NCI-H2171 (cell line): ENCODE measurements at regions not wholly inside any gene's neighbourhood (a gene's known extent, or its start where the extent isn't known, plus 50 kb on each side); places are given as distances from the start of the nearest gene placed in this dataset.

Source experiments
- DNase-seq: peaks from one replicate; lab custom pipeline; 2025; lab: John Stamatoyannopoulos, UW

DNA sequence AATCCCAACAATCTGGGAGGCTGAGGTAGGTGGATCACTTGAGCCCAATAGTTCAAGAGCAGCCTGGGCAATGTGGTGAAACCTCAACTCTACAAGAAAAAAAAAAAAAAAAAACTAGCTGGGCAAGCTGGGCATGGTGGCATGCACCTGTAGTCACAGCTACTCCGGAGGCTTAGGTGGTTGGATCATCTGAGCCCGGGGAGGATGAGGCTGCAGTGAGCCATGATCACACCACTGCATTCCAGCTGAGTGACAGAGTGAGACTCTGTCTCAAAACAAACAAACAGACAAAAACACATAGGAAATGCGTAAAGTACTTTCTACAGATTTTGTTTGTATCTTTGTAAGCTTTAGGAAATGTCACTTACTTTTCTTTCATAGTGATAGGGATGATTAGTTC lies 307.2 kb upstream of the NR3C2 start:
- DNase-seq, result no peak

- no peak for DNase-seq
These were observed 305.6 kb upstream of the NR3C2 start for GRCh38 chr4:148747721-148748268.

GRCh38 chr4:148740701-148741100 lies 298.5 kb upstream of the NR3C2 start:
- no peak for DNase-seq

DNA sequence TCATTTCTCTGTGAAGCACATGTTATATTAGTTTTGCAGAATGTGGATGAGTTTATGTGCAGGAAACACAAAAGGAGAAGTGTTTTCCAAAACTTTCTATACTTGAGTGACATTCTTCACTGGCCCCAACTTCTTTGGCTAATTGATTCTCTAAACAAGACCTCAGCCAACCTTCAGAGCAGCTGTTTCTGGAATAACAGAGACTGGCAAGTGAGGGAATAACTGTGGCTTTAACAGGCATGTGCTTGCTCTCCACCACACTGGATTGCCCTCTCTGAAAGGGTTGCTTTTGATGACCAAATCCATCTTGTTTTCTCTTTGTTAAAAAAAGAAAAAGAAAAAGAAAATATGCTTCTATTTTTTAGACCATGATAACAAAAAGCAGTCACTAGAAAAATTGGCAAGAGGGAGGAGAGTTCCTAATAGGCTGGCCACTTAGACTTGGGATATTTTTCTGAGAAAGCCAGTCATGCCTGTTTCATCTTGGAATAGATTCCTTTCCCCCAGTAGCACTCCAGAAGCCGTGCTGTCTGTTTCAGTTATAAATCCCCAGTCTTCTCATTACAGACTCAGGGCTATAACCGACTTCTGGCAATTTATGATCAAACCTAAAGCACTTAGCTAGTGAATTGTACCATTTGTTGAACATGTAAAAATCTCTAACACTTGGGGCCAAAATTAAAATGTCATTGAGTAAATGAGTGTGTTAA lies 295.0 kb upstream of the NR3C2 start:
- DNase-seq, result no peak

GRCh38 chr4:148735432-148736155 lies 293.4 kb upstream of the NR3C2 start:
- no peak for DNase-seq

DNA sequence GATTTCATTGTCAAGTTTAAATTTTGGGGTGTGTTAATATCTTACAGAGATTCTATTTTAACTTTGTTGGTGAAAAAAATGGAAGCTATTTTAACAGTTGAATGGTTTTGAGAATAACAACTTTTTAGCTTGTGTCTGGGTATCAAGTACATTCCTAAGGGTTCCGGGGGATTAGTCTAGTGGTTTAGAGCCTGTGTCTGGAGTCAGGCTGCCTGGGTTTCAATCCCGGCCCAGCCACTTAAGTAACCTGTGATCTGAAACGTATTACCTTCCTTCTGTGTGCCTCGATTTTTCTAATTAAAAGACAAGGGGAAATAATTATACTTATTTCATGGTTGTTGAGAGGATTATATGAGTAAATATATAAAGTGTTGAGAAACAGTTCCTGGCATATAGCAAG lies 288.6 kb upstream of the NR3C2 start:
- DNase-seq, result no peak

GRCh38 chr4:148730082-148730640 lies 287.9 kb upstream of the NR3C2 start:
- DNase-seq, result no peak

- DNase-seq, result no peak
These were observed 275.8 kb upstream of the NR3C2 start for GRCh38 chr4:148717988-148718387.

DNA sequence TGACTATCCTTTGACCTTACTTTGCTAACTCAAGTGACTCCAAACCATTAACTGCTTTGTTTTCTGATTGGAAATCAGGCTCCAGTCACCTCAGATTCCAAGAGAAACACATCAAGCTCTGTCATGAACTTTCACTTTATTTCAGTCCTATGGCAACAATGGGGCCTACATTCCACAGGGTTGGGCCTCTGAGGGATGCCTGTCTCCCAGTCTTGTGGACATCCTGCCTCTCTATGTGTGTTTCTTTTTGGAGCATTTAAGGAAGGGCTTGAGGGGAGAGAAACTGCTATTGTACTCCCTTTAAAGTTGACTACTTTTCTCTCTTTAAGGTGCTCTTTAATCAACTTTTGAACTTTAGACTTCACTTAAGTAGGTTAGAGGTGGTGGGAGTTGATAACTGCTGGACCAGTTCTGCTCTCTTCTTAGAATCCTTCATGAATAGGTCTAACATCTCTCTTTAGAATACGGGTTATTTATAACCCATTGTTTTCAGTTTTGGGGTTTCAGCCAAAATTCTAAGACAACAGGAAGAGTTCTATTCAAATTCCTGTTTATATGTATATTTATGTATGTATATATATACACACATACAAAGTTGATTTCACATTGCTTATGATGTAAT lies 274.3 kb upstream of the NR3C2 start:
- no peak for DNase-seq

GRCh38 chr4:148704291-148704690 lies 262.1 kb upstream of the NR3C2 start:
- DNase-seq, result no peak

- no peak for DNase-seq
These were observed 252.5 kb upstream of the NR3C2 start for GRCh38 chr4:148694702-148695101.

- no peak for DNase-seq
These were observed 251.9 kb upstream of the NR3C2 start for GRCh38 chr4:148693913-148694649.

DNA sequence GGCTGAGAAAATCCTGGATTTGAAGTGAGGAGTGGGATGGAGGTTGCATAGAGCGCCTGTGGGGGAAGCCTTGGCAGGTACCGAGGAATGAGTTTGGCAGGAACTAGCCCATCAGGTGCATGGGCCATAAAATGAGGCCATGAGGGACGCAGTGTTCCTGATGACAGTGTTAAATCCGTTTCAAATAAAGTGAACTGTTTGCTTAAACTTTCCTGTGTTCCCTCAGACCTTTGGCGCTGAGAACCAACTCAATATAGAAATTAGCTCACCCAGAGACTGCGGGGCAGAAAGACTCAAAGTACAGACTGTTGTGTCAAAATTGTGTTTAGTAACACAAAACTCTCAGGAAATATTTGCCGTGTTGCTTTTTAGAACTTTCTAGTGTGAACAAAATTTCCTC lies 250.0 kb upstream of the NR3C2 start:
- DNase-seq, result no peak

- no peak for DNase-seq
These were observed 244.2 kb upstream of the NR3C2 start for GRCh38 chr4:148686449-148686848.

DNA sequence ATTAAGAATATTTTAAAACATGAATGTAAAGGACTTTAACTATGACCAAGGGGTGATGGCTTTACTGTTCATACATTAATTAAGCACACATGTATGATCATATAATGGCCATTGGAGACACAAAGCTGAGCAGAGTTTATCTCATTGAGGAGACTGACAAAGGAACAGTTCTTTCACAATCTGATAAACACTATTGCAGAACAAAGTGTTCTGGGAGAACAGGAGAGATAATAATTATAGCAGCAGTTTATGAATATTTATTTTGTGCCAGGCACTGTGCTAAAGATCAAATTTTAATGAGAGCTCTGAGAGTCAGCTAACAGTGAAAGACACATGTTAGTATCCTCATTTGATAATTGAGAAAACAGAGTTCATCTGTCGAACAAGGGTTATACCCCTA lies 242.4 kb upstream of the NR3C2 start:
- DNase-seq, result no peak

DNA sequence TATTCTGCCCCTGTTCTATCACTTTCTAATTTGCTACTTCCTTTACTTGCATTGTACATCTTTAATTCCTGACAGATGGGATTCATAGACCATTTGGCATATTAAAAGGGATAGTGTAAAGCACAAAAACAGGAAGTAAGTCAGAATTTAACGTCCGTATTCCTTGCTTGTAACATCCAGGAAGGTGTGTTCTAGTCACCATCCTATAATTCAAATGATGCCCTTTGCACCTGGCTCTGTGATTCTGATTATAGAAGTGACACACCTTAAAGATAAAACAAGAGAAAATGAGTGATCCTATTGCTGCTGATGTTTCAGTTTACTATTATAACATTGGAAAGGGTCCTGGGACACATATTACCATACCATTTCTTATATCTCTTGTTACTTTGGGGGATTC lies 238.7 kb upstream of the NR3C2 start:
- no peak for DNase-seq

- no peak for DNase-seq
These were observed 234.1 kb upstream of the NR3C2 start for GRCh38 chr4:148676344-148676743.

DNA sequence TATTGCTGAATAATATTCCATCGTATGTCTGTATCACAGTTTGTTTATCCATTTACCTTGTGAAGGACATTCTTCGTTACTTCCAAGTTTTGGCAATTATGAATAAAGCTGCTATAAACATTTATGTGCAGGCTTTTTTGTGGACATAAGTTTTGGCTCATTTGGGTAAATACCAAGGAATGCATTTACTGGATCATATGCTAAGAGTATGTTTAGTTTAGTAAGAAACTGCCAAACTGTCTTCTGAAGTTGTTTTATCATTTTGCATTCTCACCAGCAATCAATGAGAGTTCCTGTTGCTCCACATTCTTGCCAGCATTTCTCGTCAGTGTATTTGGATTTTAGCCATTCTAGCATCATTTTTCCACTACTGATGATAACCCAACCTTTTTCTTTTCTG lies 232.7 kb upstream of the NR3C2 start:
- DNase-seq, result no peak

DNA sequence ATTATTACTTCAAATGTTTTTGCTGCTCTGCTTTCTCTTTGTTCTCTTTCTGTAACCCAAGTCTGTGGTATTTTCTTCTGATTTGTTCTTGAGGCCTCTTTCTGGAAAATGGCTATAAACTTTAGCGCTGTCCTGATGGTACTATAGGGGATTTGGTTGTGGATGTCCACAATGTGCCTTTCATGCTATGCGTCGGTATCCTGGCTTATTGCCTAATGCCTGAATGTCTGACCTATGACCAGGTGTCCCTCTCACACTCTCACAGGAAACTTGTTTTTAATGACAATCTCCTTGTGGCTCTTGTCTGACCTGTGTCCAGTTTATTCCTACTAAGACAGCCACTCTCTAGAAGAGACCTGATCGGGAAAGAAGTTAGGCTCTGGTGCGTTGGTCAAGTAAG lies 222.4 kb upstream of the NR3C2 start:
- DNase-seq, result no peak

DNA sequence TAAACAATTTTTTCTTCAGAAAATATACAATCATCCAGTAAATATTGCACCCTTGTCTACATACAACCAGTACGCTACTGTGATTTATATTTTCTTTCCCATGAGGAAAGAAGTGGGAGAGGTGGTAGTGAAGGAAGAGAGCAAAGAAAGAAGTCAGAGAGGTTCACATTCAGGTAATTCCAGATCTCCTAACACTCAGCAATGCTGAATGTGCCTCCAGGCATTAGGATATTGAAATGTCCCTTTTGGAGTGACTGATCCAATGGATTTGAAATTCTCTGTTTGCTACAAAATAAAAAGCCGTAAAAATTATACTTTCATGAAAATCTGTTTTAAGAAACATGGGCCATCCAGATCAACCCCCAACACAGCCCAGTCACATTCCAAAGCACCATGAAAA lies 211.9 kb upstream of the NR3C2 start:
- DNase-seq, result no peak

- DNase-seq, result no peak
These were observed 211.5 kb upstream of the NR3C2 start for GRCh38 chr4:148653681-148654080.

DNA sequence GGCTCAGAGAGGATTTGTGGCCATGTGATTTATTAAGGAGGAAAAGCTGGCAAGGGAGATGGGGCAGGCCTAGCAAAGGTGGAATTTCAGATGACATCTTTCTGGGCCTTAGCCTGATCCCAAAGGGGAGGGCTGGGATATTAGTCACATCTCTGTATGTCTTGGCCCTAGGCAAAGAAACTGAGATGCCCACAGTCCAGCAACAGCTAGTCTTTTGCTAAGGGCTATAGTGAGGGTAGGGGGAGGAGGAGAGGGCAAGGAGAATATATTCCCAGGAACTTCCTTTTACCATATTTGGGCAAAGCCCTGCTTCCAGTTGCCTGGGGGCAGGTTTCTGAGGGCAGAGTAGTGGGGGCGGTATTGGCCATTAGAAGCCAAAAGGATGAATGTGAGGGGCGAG lies 209.8 kb upstream of the NR3C2 start:
- no peak for DNase-seq
